GM18909 (cell line): ENCODE measurements at regions not wholly inside any gene's neighbourhood (a gene's known extent, or its start where the extent isn't known, plus 50 kb on each side); places are given as distances from the start of the nearest gene placed in this dataset.

Experiments used
- ATAC-seq: cut with Tn5 transposase; IDR thresholded peaks from one replicate; pipeline ENCODE4 v1.9.1; 2021; ENCODE audit warnings: mild to moderate bottlenecking; ENCODE audit not compliant: unreplicated experiment, poor library complexity

- no peak for ATAC-seq
These were observed 76.8 kb upstream of the EPC2 start for GRCh38 chr2:148567716-148568115.

GRCh38 chr2:148568597-148568996, 76.0 kb upstream of the EPC2 start:
- no peak for ATAC-seq

- no peak for ATAC-seq
These were observed 75.3 kb upstream of the EPC2 start for GRCh38 chr2:148569221-148569620.

DNA sequence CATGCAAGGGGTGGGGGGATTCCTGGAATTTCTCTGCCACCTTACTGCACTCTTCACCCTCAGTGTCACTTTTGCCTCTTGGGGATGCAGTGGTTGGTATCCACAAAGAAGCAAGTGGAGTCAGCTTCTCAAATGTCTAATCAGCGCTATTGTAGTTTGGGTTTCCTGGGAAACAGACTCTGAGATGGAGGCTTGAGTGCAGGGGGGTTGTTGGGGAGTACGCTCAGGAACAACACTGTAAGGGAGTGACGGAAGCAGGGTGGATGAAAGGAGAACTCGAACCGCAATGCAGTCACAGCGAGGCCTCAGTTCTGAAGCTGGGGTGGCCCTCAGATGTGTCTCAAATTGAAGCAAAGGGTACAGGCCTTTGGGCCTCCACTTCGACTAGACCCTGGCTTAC, 73.6 kb upstream of the EPC2 start:
- ATAC-seq = no peak

- no peak for ATAC-seq
These were observed 66.6 kb upstream of the EPC2 start for GRCh38 chr2:148577845-148578492.

GRCh38 chr2:148578493-148578884, 66.1 kb upstream of the EPC2 start:
- peak; percentile 59 for ATAC-seq

DNA sequence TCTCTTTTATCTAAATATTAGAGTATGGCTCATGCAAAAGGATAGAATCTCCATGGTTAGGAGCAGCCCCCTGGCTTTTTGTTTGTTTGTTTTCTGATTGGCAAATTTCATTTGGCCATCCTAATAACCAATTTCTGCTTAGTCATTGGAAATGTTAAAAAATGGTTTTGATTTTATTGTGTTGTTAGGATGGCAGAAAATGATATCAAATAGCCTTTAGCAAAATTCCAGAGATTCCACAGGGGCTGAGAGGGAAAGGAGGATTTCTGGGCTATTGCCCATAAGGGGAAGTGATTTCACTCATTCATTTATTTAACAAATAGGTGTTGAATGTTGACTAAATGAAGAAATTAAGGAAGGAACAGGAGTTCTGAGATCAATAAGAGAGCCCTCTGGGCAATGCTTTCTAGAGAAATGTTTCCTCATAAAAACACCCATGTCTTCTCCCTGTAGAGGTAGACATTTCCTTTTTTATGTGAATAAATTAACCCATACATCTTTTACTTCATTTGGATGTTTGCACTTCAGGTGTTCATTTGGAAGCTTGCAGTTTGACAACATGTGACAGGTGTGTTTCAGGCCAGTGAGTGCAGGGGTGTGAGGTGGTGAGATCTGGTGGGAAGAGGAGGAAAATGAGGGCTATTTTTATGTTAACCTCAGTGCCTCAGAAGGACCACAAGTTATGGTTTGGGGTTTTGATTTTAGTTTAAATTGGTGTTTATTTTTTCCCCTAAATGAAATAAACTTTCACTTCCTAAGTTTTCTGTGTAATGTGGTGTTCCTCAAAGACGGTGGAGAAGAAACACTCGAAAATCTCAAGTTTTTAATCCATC, 61.7 kb upstream of the EPC2 start:
- ATAC-seq = no peak

DNA sequence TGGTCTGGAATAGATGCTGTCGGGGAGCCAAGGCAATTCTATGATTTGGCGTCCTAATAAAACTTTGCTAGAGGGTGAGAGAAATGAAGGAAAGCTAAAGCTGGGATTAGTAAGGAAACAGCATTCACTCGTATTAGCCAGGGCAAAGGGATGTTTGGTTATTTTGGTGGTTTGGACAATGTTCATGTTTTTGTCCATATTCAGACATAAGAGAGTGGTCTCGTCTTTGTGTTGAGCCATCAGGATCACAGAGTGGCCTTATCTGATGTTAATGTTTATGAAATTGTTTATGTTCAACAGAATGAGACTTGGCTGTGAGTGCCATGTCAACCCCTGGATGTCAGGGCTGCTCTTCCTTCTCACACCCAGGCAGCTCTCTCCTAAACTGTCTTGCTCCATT, 58.9 kb upstream of the EPC2 start:
- no peak for ATAC-seq

DNA sequence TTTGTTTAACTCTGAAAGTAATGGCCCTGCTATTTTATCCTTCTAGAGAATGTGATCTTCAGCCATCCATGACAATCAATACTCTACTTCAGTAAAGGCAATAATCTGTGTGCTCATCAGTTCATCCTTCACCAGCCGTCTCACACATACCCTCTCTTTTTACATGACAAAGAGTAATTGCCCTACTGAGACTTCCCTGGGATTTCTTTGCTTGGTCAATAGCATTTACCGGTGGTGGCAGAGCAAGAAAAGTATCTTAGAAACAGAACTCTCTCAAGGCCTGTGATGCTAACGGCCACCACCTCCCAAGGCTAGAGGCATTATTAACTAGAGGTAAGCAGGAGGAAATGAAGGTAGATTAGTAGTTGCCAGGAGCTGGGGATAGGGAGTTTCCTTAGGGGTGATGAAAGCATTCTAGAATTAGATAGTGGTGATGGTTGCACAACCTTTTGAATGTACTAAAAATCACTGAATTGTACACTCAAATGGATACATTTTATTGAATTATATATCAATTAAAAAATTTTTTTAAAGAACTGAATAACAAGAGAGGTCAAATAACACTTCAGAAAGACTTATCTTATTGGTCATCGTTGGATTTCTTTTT, 57.9 kb upstream of the EPC2 start:
- ATAC-seq = no peak

DNA sequence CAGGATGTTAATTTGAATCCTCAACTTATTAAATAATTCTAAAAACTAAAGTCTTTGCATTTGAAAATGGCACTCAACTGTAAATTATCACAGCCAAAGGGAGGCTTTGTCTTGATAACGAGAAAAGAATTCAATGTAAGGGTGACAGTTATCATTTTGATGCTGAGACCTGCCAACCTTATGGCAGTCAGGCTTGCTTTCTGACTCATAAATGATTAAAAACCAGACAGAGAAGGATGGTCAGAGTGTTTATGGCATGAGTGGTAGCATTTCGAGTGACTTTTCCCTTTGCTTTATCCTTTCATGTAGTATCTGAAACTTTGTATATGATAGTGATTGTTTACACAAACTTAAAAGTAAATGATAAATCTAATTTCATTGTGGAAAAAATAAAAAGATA, 53.9 kb upstream of the EPC2 start:
- ATAC-seq = no peak

DNA sequence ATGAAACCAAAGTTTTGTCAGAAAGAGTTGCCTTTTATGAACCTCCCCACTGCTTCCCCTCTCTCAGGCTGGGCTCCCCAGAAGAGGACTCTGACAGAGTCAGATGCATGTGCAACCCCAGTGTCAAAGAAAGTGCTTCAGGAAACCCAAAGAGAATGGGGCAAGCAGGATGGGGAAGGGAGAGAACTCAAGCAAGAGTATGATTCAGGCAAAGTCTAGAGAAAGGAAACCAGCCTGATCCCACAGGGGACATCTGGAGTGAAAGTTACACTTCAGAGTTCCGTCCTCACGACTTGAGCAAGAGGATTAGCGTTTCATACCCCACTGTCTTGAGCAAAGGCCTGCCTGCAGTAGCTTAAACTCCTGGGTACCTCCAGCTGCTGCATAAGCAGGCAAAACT, 51.8 kb upstream of the EPC2 start:
- ATAC-seq = no peak

- no peak for ATAC-seq
These were observed 51.1 kb upstream of the EPC2 start for GRCh38 chr2:148593421-148593820.

DNA sequence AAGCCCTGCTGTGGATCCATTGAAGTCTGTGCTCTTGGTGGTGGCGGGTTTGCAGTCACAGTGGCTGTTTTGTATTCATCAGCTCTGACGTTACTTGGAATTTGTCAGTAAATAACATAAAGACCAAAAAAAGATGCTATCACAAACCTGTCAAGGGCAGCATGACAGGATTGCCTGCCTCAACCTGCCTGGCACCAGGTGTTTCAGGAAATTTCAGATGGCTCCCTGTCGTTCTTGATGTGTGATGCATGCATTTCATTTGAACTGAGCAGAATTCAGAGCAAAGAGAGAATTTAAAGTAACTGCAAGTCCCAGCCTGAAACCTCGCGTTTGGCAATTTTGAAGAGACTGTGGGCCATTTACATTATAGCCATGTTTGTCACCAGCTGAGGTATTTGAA, 50.3 kb upstream of the EPC2 start:
- no peak for ATAC-seq
